Stimulated activated CD8-positive, alpha-beta memory T cell treated with anti-CD3 and anti-CD28 coated beads, Interleukin-7, amount 100 ng/mL, for 4 hours (primary cell): ENCODE measurements at regions not wholly inside any gene's neighbourhood (a gene's known extent, or its start where the extent isn't known, plus 50 kb on each side); places are given as distances from the start of the nearest gene placed in this dataset.

Experiments
- DNase-seq, 2 donors: peaks; one replicate each; pipeline ENCODE4 v3.0.0-alpha.2; 2020; ENCODE audit warnings: low read depth in 2 of 2

GRCh38 chr5:99724732-99725290 lies 796.0 kb upstream of the CHD1 start:
- DNase-seq: no peak

- no peak for DNase-seq
Observed at GRCh38 chr5:99721506-99721905, 792.7 kb upstream of the CHD1 start.

GRCh38 chr5:99715921-99716320 lies 787.1 kb upstream of the CHD1 start:
- DNase-seq: no peak

- DNase-seq: no peak
Observed at GRCh38 chr5:99706160-99706559, 777.4 kb upstream of the CHD1 start.

- no peak for DNase-seq
Observed at GRCh38 chr5:99702565-99702964, 773.8 kb upstream of the CHD1 start.

- no peak for DNase-seq
Observed at GRCh38 chr5:99694884-99695283, 766.1 kb upstream of the CHD1 start.

- DNase-seq: no peak
Observed at GRCh38 chr5:99686538-99686937, 757.7 kb upstream of the CHD1 start.

- DNase-seq: no peak
Observed at GRCh38 chr5:99675974-99676373, 747.2 kb upstream of the CHD1 start.

- no peak for DNase-seq
Observed at GRCh38 chr5:99674101-99674500, 745.3 kb upstream of the CHD1 start.

GRCh38 chr5:99664972-99665371 lies 736.2 kb upstream of the CHD1 start:
- DNase-seq: no peak

GRCh38 chr5:99651298-99651697 lies 722.5 kb upstream of the CHD1 start:
- no peak for DNase-seq

- DNase-seq: no peak
Observed at GRCh38 chr5:99646011-99646647, 717.3 kb upstream of the CHD1 start.

- no peak for DNase-seq
Observed at GRCh38 chr5:99644822-99645221, 716.0 kb upstream of the CHD1 start.

GRCh38 chr5:99640646-99641045 lies 711.8 kb upstream of the CHD1 start:
- no peak for DNase-seq

- DNase-seq: no peak
Observed at GRCh38 chr5:99639905-99640304, 711.1 kb upstream of the CHD1 start.

- DNase-seq: no peak
Observed at GRCh38 chr5:99636663-99637062, 707.9 kb upstream of the CHD1 start.

- DNase-seq: no peak
Observed at GRCh38 chr5:99621772-99622681, 693.2 kb upstream of the CHD1 start.

GRCh38 chr5:99617335-99617734 lies 688.5 kb upstream of the CHD1 start:
- DNase-seq: no peak

GRCh38 chr5:99614888-99615287 lies 686.1 kb upstream of the CHD1 start:
- DNase-seq: no peak

- DNase-seq: no peak
Observed at GRCh38 chr5:99607124-99607523, 678.3 kb upstream of the CHD1 start.

GRCh38 chr5:99605904-99606303 lies 677.1 kb upstream of the CHD1 start:
- DNase-seq: no peak

GRCh38 chr5:99600952-99601351 lies 672.1 kb upstream of the CHD1 start:
- DNase-seq: no peak

GRCh38 chr5:99590806-99591205 lies 662.0 kb upstream of the CHD1 start:
- no peak for DNase-seq
